ENCODE measurements at regions not wholly inside any gene's neighbourhood (a gene's known extent, or its start where the extent isn't known, plus 50 kb on each side); places are given as distances from the start of the nearest gene placed in this dataset.
A peak's percentile ranks its signal among the peaks of the same experiment; 100 is the strongest.

DNA sequence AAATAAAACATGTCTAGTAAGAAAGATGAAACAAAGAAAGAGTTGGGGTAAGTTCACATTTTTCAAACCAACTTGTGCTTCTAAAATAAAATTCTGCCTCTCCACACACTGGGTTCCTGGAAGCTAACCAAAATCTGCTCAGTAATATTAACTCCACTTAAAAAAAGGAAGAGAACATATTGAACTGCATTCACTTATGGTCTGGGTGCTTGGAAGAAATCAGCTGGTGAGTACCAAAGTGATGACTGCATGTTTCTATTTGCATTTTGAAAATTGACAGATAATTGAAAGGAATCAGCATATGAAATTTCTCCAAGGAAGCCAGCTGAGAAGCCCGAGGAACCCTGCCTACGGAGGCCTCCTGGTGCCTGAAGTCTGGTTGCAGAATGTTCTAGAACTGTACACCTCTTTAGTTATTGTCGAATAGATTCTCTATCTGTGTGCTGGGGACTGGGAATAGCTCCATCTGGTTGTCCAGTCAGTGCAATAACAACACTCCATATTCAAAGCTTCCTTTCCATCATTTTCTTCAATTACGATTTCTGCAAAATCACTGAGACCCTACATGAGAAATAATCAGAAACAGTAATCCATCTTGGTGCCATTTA, 836.1 kb downstream of the VRK1 start:
- TF ChIP-seq, protein P1, sequence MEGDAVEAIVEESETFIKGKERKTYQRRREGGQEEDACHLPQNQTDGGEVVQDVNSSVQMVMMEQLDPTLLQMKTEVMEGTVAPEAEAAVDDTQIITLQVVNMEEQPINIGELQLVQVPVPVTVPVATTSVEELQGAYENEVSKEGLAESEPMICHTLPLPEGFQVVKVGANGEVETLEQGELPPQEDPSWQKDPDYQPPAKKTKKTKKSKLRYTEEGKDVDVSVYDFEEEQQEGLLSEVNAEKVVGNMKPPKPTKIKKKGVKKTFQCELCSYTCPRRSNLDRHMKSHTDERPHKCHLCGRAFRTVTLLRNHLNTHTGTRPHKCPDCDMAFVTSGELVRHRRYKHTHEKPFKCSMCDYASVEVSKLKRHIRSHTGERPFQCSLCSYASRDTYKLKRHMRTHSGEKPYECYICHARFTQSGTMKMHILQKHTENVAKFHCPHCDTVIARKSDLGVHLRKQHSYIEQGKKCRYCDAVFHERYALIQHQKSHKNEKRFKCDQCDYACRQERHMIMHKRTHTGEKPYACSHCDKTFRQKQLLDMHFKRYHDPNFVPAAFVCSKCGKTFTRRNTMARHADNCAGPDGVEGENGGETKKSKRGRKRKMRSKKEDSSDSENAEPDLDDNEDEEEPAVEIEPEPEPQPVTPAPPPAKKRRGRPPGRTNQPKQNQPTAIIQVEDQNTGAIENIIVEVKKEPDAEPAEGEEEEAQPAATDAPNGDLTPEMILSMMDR (IDR thresholded peaks at IDR 0.05) = no peak
- no peak for TF ChIP-seq ZFX (IDR thresholded peaks at IDR 0.05; ENCODE audit: borderline replicate concordance)
- H3K27ac ChIP-seq = no peak overlapping the region

DNA sequence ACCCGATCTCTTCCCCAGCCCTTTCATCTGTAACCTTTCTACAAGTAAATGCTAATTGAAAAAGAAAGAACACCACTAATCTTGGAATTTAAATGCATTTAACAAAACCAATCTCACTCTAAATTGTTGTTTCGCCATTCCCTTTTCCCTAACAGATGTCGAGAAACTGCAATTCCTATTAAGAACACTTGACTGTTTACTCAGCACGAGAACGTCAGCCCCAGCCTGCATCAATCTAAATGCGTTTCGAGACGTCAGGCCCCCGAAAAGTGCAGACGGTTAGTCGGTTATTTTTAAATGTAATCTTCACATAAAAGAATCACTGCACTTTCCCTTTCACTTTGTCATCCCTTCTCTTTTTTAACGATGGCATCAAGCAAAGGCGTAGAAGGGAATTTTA, 837.6 kb downstream of the VRK1 start:
- TF ChIP-seq, protein P1 (IDR thresholded peaks at IDR 0.05) = peak; percentile 31
- no peak for TF ChIP-seq ZFX (IDR thresholded peaks at IDR 0.05; ENCODE audit: borderline replicate concordance)
- H3K27ac ChIP-seq = no peak overlapping the region

DNA sequence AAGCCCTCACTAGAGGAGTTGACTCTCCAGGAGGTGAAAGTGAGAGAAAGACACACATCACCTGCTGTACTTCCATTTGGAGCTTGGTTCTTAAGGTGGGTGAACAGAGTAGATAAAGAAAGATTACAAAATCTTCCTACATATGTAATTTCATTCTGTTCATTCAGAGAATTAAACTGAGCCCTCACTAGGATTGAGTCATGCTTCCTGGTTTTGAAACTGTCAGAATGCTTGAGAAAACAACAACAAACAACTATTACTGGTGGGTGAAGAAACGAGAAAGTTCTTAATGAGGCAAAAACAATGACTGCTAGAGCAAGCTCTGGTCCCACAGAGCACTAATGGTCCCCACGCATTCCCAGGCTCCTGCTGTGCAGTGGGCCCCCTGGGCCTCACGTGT, 841.7 kb downstream of the VRK1 start:
- TF ChIP-seq, protein P1 (IDR thresholded peaks at IDR 0.05) = no peak
- no peak for TF ChIP-seq ZFX (IDR thresholded peaks at IDR 0.05; ENCODE audit: borderline replicate concordance)
- H3K27ac ChIP-seq = no peak overlapping the region

DNA sequence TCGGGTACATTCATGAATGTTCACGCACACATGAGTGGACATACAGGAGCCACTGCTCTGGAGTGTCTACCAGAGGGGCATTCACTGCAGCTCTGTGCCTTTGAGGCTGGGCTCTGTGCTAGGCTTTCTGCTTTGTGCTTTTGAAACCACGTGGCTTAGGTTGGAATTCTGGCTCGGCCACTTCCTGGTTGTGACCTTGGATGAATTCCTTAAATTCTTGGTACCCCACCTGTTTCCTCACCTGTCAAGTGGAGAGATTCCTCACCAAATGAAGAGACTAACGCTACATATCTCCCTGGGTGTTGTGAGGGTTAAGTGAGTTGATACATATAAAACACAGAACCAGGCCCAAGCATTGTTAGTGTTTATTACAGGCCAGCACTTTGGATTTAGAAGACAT, 842.8 kb downstream of the VRK1 start:
- no peak overlapping the region for H3K27ac ChIP-seq
- TF ChIP-seq ZFX (IDR thresholded peaks at IDR 0.05; ENCODE audit: borderline replicate concordance) = no peak
- TF ChIP-seq, protein P1 (IDR thresholded peaks at IDR 0.05) = no peak

- no peak for TF ChIP-seq ZFX (IDR thresholded peaks at IDR 0.05; ENCODE audit: borderline replicate concordance)
- TF ChIP-seq, protein P1 (IDR thresholded peaks at IDR 0.05) = no peak
- H3K27ac ChIP-seq = no peak overlapping the region
Measured at GRCh38 chr14:97641827-97642226, 844.6 kb downstream of the VRK1 start.

- TF ChIP-seq ZFX (IDR thresholded peaks at IDR 0.05; ENCODE audit: borderline replicate concordance) = no peak
- TF ChIP-seq, protein P1 (IDR thresholded peaks at IDR 0.05) = no peak
- H3K27ac ChIP-seq = no peak overlapping the region
Measured at GRCh38 chr14:97642631-97643030, 845.4 kb downstream of the VRK1 start.

GRCh38 chr14:97644365-97644764, 847.2 kb downstream of the VRK1 start:
- TF ChIP-seq ZFX (IDR thresholded peaks at IDR 0.05; ENCODE audit: borderline replicate concordance) = no peak
- TF ChIP-seq, protein P1 (IDR thresholded peaks at IDR 0.05) = no peak
- no peak overlapping the region for H3K27ac ChIP-seq
